ENCODE measurements at regions not wholly inside any gene's neighbourhood (a gene's known extent, or its start where the extent isn't known, plus 50 kb on each side); places are given as distances from the start of the nearest gene placed in this dataset.

GRCh38 chr2:180901331-180901730 is 79.1 kb upstream of the UBE2E3 start:
- no peak for TF ChIP-seq EZH2 (IDR thresholded peaks at IDR 0.05; ENCODE audit: insufficient read depth, low read length)
- no peak for TF ChIP-seq CTCF (IDR thresholded peaks at IDR 0.05; ENCODE audit: insufficient read depth, low read depth, low read length)

Measured in astrocyte (in vitro differentiated cells and primary cell).